Limb (tissue), 2 donors: ENCODE measurements at regions not wholly inside any gene's neighbourhood (a gene's known extent, or its start where the extent isn't known, plus 50 kb on each side); places are given as distances from the start of the nearest gene placed in this dataset.
"Not testable (repeated sequence)": the region's sequence is repeated elsewhere in the genome, so short reads cannot be mapped to it uniquely, and the experiment has no call there.

Experiments
- DNase-seq, 2 donors: peaks; one replicate each; pipeline ENCODE4 v3.0.0-alpha.2; 2016; ENCODE audit errors: extremely low spot score in 2 of 2

- no peak for DNase-seq
These were observed 1147.5 kb upstream of the CDH8 start for GRCh38 chr16:63183743-63184142.

- no peak for DNase-seq
These were observed 1139.1 kb upstream of the CDH8 start for GRCh38 chr16:63175313-63175712.

GRCh38 chr16:63174801-63175200 lies 1138.6 kb upstream of the CDH8 start:
- DNase-seq, result no peak

- DNase-seq, result no peak
These were observed 1135.3 kb upstream of the CDH8 start for GRCh38 chr16:63171545-63171944.

GRCh38 chr16:63169100-63169499 lies 1132.9 kb upstream of the CDH8 start:
- no peak for DNase-seq

GRCh38 chr16:63157818-63158217 lies 1121.6 kb upstream of the CDH8 start:
- DNase-seq, result no peak

GRCh38 chr16:63146251-63146650 lies 1110.0 kb upstream of the CDH8 start:
- DNase-seq, result no peak

- no peak for DNase-seq
These were observed 1109.2 kb upstream of the CDH8 start for GRCh38 chr16:63145411-63145810.

GRCh38 chr16:63135069-63135468 lies 1098.8 kb upstream of the CDH8 start:
- no peak for DNase-seq

GRCh38 chr16:63131503-63131902 lies 1095.3 kb upstream of the CDH8 start:
- DNase-seq, result no peak

- DNase-seq, result no peak
These were observed 1094.7 kb upstream of the CDH8 start for GRCh38 chr16:63130942-63131341.

- DNase-seq, result no peak
These were observed 1093.3 kb upstream of the CDH8 start for GRCh38 chr16:63129411-63130125.

GRCh38 chr16:63119905-63120304 lies 1083.7 kb upstream of the CDH8 start:
- not testable (repeated sequence) for DNase-seq

- DNase-seq, result no peak
These were observed 1063.8 kb upstream of the CDH8 start for GRCh38 chr16:63100082-63100481.

- DNase-seq, result no peak
These were observed 1060.6 kb upstream of the CDH8 start for GRCh38 chr16:63096857-63097256.

- no peak for DNase-seq
These were observed 1056.5 kb upstream of the CDH8 start for GRCh38 chr16:63092736-63093135.

GRCh38 chr16:63082101-63082500 lies 1045.9 kb upstream of the CDH8 start:
- no peak for DNase-seq

- DNase-seq, result no peak
These were observed 1044.5 kb upstream of the CDH8 start for GRCh38 chr16:63080746-63081145.

- no peak for DNase-seq
These were observed 1032.8 kb upstream of the CDH8 start for GRCh38 chr16:63069047-63069446.

GRCh38 chr16:63067141-63067540 lies 1030.9 kb upstream of the CDH8 start:
- no peak for DNase-seq

- DNase-seq, result no peak
These were observed 1030.3 kb upstream of the CDH8 start for GRCh38 chr16:63066552-63066951.

GRCh38 chr16:63061319-63061718 lies 1025.1 kb upstream of the CDH8 start:
- no peak for DNase-seq

- no peak for DNase-seq
These were observed 1023.4 kb upstream of the CDH8 start for GRCh38 chr16:63059676-63060075.

GRCh38 chr16:63057341-63057740 lies 1021.1 kb upstream of the CDH8 start:
- DNase-seq, result no peak
